ENCODE measurements at regions not wholly inside any gene's neighbourhood (a gene's known extent, or its start where the extent isn't known, plus 50 kb on each side); places are given as distances from the start of the nearest gene placed in this dataset.

DNA sequence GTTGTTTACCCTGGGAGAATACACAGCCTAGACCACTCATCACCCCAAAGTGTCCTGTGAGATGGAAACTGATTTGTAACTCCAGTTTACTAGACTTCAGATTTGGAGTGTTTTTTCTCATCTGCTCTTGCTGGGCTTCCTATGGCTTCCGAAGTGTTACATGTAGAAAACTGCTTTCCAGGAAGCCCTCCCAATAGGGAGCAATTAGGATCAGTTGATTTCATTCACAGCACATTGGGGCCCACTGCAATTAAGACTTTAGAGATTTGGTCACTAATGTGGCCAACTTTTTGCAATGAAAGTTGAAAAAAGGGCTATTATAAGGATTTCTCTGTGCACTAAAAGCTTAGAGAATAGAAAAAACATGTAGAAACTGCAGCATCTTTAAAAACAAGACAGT is 656.6 kb upstream of the CHAC2 start:
- H3K27me3 ChIP-seq (replicated peaks in 1 of 2; ENCODE audit: control insufficient read depth in 2 of 2, insufficient read depth in 2 of 2, low read length in 1 of 2), result no peaks in the 10 kb centered on the region
- FAIRE-seq (no peak), DNase-seq (ENCODE audit: low read depth, low spot score) (no peak), ATAC-seq (no peak)
- ChIA-PET SMC1A (ENCODE audit: uncharacterized antibody, unreplicated experiment) (no interaction called here), CTCF (no interaction called here), RAD21 (ENCODE audit: unreplicated experiment) (no interaction called here), POLR2A (no interaction called here)
- no peak overlapping the region for H3K27ac ChIP-seq (ENCODE audit: control insufficient read depth, insufficient read depth)
- H2AFZ ChIP-seq (ENCODE audit: control insufficient read depth, low read depth, low read length), result no peak overlapping the region
- H3K4me3 ChIP-seq, result no peak overlapping the region
- H3K4me2 ChIP-seq (ENCODE audit: control insufficient read depth, insufficient read depth), result no peak overlapping the region
- no peak overlapping the region for H3K9ac ChIP-seq (ENCODE audit: control insufficient read depth, insufficient read depth, low read length)
- BruUV-seq (replicated peaks), result no TSS peak
- H3K36me3 ChIP-seq (ENCODE audit: control insufficient read depth in 2 of 2, insufficient read depth in 2 of 2, low read length in 1 of 2), result no peaks in the 10 kb centered on the region
- no peaks in the 10 kb centered on the region for H4K20me1 ChIP-seq (ENCODE audit: control insufficient read depth, insufficient read depth)
- intact Hi-C loops (cut with micrococcal nuclease; ENCODE audit: unreplicated experiment) (no loop called here), in situ Hi-C loops (cut with MboI) (no loop called here)
- WGBS (ENCODE audit: insufficient coverage, insufficient replicate concordance, low lambda C conversion rate, missing lambda C conversion rate), result 36% methylated on average over 1 of the region's 1 CpG
- TF ChIP-seq ETV6 (conservative IDR thresholded peaks at IDR 0.05 in 1 of 2, IDR thresholded peaks at IDR 0.05 in 1 of 2; ENCODE audit: borderline replicate concordance in 1 of 2, low read depth in 1 of 2) (no peak), TCF7 (IDR thresholded peaks at IDR 0.05; ENCODE audit: borderline replicate concordance) (no peak)
- no peaks in the 10 kb centered on the region for H3K79me2 ChIP-seq (ENCODE audit: control insufficient read depth, insufficient read depth, low read length)
- no peaks in the 10 kb centered on the region for H3K9me3 ChIP-seq (replicated peaks; ENCODE audit: control insufficient read depth, insufficient read depth, low read length)
- no peaks in the 10 kb centered on the region for H3K4me1 ChIP-seq (ENCODE audit: control insufficient read depth, insufficient read depth, low read length)

DNA sequence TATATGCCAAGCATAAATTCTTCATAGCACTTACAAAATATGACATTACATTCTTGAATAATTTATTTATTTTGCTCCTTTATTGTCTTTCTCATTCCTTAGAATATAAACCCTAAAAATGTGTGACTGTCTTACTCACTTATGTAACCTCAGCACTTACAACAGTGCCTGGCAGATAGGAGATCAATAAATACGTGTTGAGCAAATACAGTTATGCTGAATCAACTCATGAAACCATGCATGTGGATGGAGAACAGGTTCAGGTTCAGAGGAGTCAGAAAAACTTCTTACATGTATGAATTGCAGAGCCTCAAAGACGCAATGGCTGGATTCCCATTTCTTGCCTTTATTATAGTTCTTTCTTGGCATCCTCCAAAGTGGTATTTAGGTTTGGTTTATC is 659.4 kb upstream of the CHAC2 start:
- Histone ChIP-seq H3K4me2 (ENCODE audit: control insufficient read depth, insufficient read depth) (no peak overlapping the region), H3K36me3 (ENCODE audit: control insufficient read depth in 2 of 2, insufficient read depth in 2 of 2, low read length in 1 of 2) (no peaks in the 10 kb centered on the region), H3K9me3 (replicated peaks; ENCODE audit: control insufficient read depth, insufficient read depth, low read length) (no peaks in the 10 kb centered on the region), H3K9ac (ENCODE audit: control insufficient read depth, insufficient read depth, low read length) (no peak overlapping the region), H3K4me3 (no peak overlapping the region), H4K20me1 (ENCODE audit: control insufficient read depth, insufficient read depth) (no peaks in the 10 kb centered on the region), H3K27ac (ENCODE audit: control insufficient read depth, insufficient read depth) (no peak overlapping the region), H3K79me2 (ENCODE audit: control insufficient read depth, insufficient read depth, low read length) (no peaks in the 10 kb centered on the region), H3K4me1 (ENCODE audit: control insufficient read depth, insufficient read depth, low read length) (no peaks in the 10 kb centered on the region), H3K27me3 (replicated peaks in 1 of 2; ENCODE audit: control insufficient read depth in 2 of 2, insufficient read depth in 2 of 2, low read length in 1 of 2) (no peaks in the 10 kb centered on the region), H2AFZ (ENCODE audit: control insufficient read depth, low read depth, low read length) (no peak overlapping the region)
- WGBS (ENCODE audit: insufficient coverage, insufficient replicate concordance, low lambda C conversion rate, missing lambda C conversion rate), result 0% methylated on average over 2 of the region's 2 CpGs
- ChIA-PET SMC1A (ENCODE audit: uncharacterized antibody, unreplicated experiment) (no interaction called here), RAD21 (ENCODE audit: unreplicated experiment) (no interaction called here), CTCF (no interaction called here), POLR2A (no interaction called here)
- DNase-seq (ENCODE audit: low read depth, low spot score), result no peak
- FAIRE-seq, result no peak
- no TSS peak for BruUV-seq (replicated peaks)
- in situ Hi-C loops (cut with MboI) (no loop called here), intact Hi-C loops (cut with micrococcal nuclease; ENCODE audit: unreplicated experiment) (no loop called here)
- ATAC-seq, result no peak
- TF ChIP-seq, protein P1, sequence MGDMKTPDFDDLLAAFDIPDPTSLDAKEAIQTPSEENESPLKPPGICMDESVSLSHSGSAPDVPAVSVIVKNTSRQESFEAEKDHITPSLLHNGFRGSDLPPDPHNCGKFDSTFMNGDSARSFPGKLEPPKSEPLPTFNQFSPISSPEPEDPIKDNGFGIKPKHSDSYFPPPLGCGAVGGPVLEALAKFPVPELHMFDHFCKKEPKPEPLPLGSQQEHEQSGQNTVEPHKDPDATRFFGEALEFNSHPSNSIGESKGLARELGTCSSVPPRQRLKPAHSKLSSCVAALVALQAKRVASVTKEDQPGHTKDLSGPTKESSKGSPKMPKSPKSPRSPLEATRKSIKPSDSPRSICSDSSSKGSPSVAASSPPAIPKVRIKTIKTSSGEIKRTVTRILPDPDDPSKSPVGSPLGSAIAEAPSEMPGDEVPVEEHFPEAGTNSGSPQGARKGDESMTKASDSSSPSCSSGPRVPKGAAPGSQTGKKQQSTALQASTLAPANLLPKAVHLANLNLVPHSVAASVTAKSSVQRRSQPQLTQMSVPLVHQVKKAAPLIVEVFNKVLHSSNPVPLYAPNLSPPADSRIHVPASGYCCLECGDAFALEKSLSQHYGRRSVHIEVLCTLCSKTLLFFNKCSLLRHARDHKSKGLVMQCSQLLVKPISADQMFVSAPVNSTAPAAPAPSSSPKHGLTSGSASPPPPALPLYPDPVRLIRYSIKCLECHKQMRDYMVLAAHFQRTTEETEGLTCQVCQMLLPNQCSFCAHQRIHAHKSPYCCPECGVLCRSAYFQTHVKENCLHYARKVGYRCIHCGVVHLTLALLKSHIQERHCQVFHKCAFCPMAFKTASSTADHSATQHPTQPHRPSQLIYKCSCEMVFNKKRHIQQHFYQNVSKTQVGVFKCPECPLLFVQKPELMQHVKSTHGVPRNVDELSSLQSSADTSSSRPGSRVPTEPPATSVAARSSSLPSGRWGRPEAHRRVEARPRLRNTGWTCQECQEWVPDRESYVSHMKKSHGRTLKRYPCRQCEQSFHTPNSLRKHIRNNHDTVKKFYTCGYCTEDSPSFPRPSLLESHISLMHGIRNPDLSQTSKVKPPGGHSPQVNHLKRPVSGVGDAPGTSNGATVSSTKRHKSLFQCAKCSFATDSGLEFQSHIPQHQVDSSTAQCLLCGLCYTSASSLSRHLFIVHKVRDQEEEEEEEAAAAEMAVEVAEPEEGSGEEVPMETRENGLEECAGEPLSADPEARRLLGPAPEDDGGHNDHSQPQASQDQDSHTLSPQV (IDR thresholded peaks at IDR 0.05), result no peak
- TF ChIP-seq, protein P2, sequence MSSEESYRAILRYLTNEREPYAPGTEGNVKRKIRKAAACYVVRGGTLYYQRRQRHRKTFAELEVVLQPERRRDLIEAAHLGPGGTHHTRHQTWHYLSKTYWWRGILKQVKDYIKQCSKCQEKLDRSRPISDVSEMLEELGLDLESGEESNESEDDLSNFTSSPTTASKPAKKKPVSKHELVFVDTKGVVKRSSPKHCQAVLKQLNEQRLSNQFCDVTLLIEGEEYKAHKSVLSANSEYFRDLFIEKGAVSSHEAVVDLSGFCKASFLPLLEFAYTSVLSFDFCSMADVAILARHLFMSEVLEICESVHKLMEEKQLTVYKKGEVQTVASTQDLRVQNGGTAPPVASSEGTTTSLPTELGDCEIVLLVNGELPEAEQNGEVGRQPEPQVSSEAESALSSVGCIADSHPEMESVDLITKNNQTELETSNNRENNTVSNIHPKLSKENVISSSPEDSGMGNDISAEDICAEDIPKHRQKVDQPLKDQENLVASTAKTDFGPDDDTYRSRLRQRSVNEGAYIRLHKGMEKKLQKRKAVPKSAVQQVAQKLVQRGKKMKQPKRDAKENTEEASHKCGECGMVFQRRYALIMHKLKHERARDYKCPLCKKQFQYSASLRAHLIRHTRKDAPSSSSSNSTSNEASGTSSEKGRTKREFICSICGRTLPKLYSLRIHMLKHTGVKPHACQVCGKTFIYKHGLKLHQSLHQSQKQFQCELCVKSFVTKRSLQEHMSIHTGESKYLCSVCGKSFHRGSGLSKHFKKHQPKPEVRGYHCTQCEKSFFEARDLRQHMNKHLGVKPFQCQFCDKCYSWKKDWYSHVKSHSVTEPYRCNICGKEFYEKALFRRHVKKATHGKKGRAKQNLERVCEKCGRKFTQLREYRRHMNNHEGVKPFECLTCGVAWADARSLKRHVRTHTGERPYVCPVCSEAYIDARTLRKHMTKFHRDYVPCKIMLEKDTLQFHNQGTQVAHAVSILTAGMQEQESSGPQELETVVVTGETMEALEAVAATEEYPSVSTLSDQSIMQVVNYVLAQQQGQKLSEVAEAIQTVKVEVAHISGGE (CRISPR knock-in tag; IDR thresholded peaks at IDR 0.05), result no peak
- no peak for TF ChIP-seq NR2C2 (IDR thresholded peaks at IDR 0.05; ENCODE audit: borderline replicate concordance, control insufficient read depth, insufficient read length, low read depth)
- TF ChIP-seq STAT3 (IDR thresholded peaks at IDR 0.05; ENCODE audit: low read depth, low read length), result no peak
- no peak for TF ChIP-seq BRCA1 (IDR thresholded peaks at IDR 0.05; ENCODE audit: low read depth, low read length)
